GM20000 (cell line): ENCODE measurements at regions not wholly inside any gene's neighbourhood (a gene's known extent, or its start where the extent isn't known, plus 50 kb on each side); places are given as distances from the start of the nearest gene placed in this dataset.

Experiments
- DNase-seq: peaks from one replicate; pipeline ENCODE4 v3.0.0; 2012; ENCODE audit warnings: low spot score
- CTCF ChIP-seq: IDR thresholded peaks from 2 replicates; pipeline ENCODE4 v1.5.1; 2012; ENCODE audit warnings: mild to moderate bottlenecking, control low read depth; ENCODE audit errors: extremely low read depth, missing control alignments

GRCh38 chr14:83535444-83535843 is 1994.5 kb upstream of the FLRT2 start:
- DNase-seq: no peak

GRCh38 chr14:83541147-83541546 is 1988.8 kb upstream of the FLRT2 start:
- no peak for DNase-seq
- no peak for TF ChIP-seq CTCF

More at GRCh38 chr14:83535444-83535843, 1994.5 kb upstream of the FLRT2 start:
- no peak for TF ChIP-seq CTCF

GRCh38 chr14:83548061-83548839 is 1981.7 kb upstream of the FLRT2 start:
- DNase-seq: no peak
- no peak for TF ChIP-seq CTCF

GRCh38 chr14:83556065-83556464 is 1973.9 kb upstream of the FLRT2 start:
- TF ChIP-seq CTCF: no peak
- DNase-seq: no peak

- TF ChIP-seq CTCF: no peak
- DNase-seq: no peak
These were observed 1973.0 kb upstream of the FLRT2 start for GRCh38 chr14:83556746-83557453.

- TF ChIP-seq CTCF: no peak
- DNase-seq: no peak
These were observed 1971.0 kb upstream of the FLRT2 start for GRCh38 chr14:83558946-83559345.

- no peak for TF ChIP-seq CTCF
- no peak for DNase-seq
These were observed 1970.2 kb upstream of the FLRT2 start for GRCh38 chr14:83559721-83560120.
